A673 (cell line): ENCODE measurements at regions not wholly inside any gene's neighbourhood (a gene's known extent, or its start where the extent isn't known, plus 50 kb on each side); places are given as distances from the start of the nearest gene placed in this dataset.

Experiments
- BruUV-seq: library from RNA; stranded (reverse); fragments of 400-500 nt; replicated peaks from 2 replicates; lab custom pipeline; 2021; lab: Mats Ljungman, UMichigan
- CTCF ChIA-PET: fragments of 300-600 bp; sonication (Branson Sonifier 250); formaldehyde crosslinking; loops from one replicate; lab custom pipeline; 2022; ENCODE audit warnings: antibody characterized with exemption; lab: Charles Lee
- POLR2A ChIA-PET: fragments of 300-600 bp; sonication (Branson Sonifier 250); formaldehyde crosslinking; loops from one replicate; lab custom pipeline; 2022; ENCODE audit warnings: antibody characterized with exemption; ENCODE audit not compliant: low non-redundant PET; lab: Charles Lee
- DNase-seq: peaks from one replicate; pipeline ENCODE4 v3.0.0-alpha.2; 2015; ENCODE audit warnings: low spot score
- H3K27ac ChIP-seq: fragments of 200-600 bp; sonication (generic); 2 replicates; pipeline ENCODE4 v1.5.1; 2016; ENCODE audit warnings: mixed run types, low read depth, mild to moderate bottlenecking, mixed read lengths, antibody characterized with exemption, low read length; ENCODE audit not compliant: poor library complexity, severe bottlenecking
- H3K27me3 ChIP-seq: fragments of 200-600 bp; sonication (generic); replicated peaks from 2 replicates; pipeline ENCODE4 v1.6.1; 2017; ENCODE audit warnings: mixed run types, low read depth, mild to moderate bottlenecking, mixed read lengths, antibody characterized with exemption, low read length; ENCODE audit not compliant: insufficient read depth, poor library complexity
- H3K36me3 ChIP-seq: fragments of 200-600 bp; sonication (generic); 2 replicates; pipeline ENCODE4 v1.6.1; 2016; ENCODE audit warnings: mixed run types, mild to moderate bottlenecking, mixed read lengths, antibody characterized with exemption, low read length; ENCODE audit not compliant: insufficient read depth, poor library complexity, severe bottlenecking
- H3K4me1 ChIP-seq: fragments of 200-600 bp; sonication (generic); 2 replicates; pipeline ENCODE4 v1.6.1; 2017; ENCODE audit warnings: mixed run types, mild to moderate bottlenecking, mixed read lengths, antibody characterized with exemption, low read length; ENCODE audit not compliant: insufficient read depth, poor library complexity, severe bottlenecking
- H3K4me3 ChIP-seq: fragments of 200-600 bp; sonication (generic); 2 replicates; pipeline ENCODE4 v1.5.1; 2016; ENCODE audit warnings: low read depth, mixed run types, mild to moderate bottlenecking, mixed read lengths, low read length; ENCODE audit not compliant: poor library complexity, severe bottlenecking
- H3K9me3 ChIP-seq: fragments of 200-600 bp; sonication (generic); 2 replicates; pipeline ENCODE4 v1.6.1; 2016; ENCODE audit warnings: mixed run types, low read depth, mild to moderate bottlenecking, mixed read lengths, antibody characterized with exemption, low read length; ENCODE audit not compliant: poor library complexity, severe bottlenecking
- EZH2 ChIP-seq: fragments of 200-600 bp; sonication (generic); IDR thresholded peaks from 2 replicates; pipeline ENCODE4 v1.6.1; 2017; ENCODE audit warnings: borderline replicate concordance, low read depth, mild to moderate bottlenecking, mixed read lengths, antibody characterized with exemption, low read length; ENCODE audit not compliant: poor library complexity, severe bottlenecking
- intact Hi-C: fragments of 100-400 bp; cut with micrococcal nuclease; formaldehyde crosslinking; loops from one replicate; pipeline ENCODE4 v1.10.0; 2022; ENCODE audit not compliant: unreplicated experiment
- TF ChIP-seq, protein P1 (sequence below): fragments of 300-800, 200-600 bp; sonication (generic); conservative IDR thresholded peaks from 2 replicates; pipeline ENCODE4 v1.5.1; 2017; ENCODE audit warnings: low read depth, mild to moderate bottlenecking, antibody characterized with exemption, low read length, moderate library complexity, mixed read lengths

DNA sequence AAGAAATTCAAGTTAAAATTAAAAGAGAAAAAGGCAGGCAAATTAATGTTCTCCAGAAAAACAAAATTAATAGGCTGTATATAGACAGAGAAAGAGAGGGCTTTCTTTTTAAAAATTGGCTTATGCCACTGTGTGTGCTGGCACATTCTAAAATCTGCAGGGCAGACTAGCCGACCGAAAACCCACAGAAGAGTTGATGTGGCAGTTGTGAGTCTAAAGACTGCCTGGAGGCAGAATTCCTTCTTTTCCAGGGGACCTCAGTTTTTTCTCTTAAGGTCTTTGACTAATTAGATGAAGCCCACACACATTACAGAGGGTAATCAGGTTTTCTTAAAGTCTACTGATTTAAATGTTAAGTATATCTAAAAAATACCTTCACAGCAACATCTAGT, 85.7 kb downstream of the GJA1 start:
- H3K4me1 ChIP-seq: no peaks in the 10 kb centered on the region
- no TSS peak for BruUV-seq
- no peaks in the 10 kb centered on the region for H3K9me3 ChIP-seq
- intact Hi-C loops: no loop called here
- no peak for TF ChIP-seq EZH2
- TF ChIP-seq, protein P1, sequence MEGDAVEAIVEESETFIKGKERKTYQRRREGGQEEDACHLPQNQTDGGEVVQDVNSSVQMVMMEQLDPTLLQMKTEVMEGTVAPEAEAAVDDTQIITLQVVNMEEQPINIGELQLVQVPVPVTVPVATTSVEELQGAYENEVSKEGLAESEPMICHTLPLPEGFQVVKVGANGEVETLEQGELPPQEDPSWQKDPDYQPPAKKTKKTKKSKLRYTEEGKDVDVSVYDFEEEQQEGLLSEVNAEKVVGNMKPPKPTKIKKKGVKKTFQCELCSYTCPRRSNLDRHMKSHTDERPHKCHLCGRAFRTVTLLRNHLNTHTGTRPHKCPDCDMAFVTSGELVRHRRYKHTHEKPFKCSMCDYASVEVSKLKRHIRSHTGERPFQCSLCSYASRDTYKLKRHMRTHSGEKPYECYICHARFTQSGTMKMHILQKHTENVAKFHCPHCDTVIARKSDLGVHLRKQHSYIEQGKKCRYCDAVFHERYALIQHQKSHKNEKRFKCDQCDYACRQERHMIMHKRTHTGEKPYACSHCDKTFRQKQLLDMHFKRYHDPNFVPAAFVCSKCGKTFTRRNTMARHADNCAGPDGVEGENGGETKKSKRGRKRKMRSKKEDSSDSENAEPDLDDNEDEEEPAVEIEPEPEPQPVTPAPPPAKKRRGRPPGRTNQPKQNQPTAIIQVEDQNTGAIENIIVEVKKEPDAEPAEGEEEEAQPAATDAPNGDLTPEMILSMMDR: no peak
- no peaks in the 10 kb centered on the region for H3K36me3 ChIP-seq
- no peaks in the 10 kb centered on the region for H3K27me3 ChIP-seq
- ChIA-PET CTCF (no interaction called here), POLR2A (no interaction called here)
- H3K4me3 ChIP-seq: no peak overlapping the region
- no peak for DNase-seq
- no peak overlapping the region for H3K27ac ChIP-seq

DNA sequence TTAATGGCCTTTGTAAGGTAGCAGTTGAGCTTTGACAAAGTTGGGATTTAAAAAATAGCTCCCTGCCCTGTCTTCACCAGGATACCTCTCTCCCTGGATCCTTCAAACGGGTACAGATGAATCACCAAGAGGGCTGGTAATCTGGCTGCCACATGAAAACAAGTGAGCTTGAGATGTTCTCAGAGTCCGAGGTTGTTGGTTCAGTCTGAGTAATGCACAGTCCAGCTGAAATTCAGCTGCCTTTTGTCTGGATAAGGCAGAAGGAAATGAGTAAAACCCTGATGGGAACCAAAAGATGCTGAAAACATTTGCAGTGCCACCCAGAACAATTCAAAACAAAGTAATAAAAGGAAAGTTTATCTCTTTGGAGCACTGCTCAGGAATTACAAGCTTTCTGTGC, 86.8 kb downstream of the GJA1 start:
- Histone ChIP-seq H3K9me3 (no peaks in the 10 kb centered on the region), H3K4me3 (no peak overlapping the region), H3K36me3 (no peaks in the 10 kb centered on the region), H3K27me3 (no peaks in the 10 kb centered on the region), H3K4me1 (no peaks in the 10 kb centered on the region), H3K27ac (no peak overlapping the region)
- TF ChIP-seq, protein P1: no peak
- TF ChIP-seq EZH2: no peak
- no TSS peak for BruUV-seq
- intact Hi-C loops: no loop called here
- ChIA-PET POLR2A (no interaction called here), CTCF (no interaction called here)
- DNase-seq: no peak

DNA sequence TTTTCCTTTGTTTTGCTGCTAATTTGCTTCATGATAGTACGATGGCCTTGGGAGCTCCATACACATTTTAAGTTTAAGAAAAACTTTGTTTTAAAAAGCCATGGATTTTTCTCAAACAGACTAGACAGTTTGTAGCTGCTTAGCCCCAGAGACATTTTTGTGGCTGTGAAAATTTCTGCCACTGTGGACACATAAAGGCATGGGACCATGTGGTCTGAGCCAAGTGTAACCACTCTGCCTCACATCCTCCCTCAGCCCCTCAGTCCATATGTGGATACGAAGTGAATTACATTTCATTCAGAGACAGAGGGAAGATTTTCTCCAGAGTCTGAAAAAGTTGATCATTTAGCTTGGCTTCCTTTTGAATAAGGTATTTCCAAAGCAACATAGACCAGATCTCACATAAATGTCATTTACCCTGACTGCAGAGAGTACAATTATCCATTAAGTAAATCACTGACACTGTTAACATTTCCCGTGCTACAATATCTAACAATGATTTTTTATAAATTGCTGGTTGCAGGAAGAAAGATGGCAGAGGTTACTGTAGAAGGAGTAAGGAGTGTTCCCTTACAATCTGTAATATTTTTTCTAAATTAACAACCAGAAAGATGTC, 87.4 kb downstream of the GJA1 start:
- H3K27ac ChIP-seq: no peak overlapping the region
- H3K27me3 ChIP-seq: no peaks in the 10 kb centered on the region
- no peak overlapping the region for H3K4me3 ChIP-seq
- DNase-seq: no peak
- no peak for TF ChIP-seq EZH2
- TF ChIP-seq, protein P1: no peak
- no peaks in the 10 kb centered on the region for H3K9me3 ChIP-seq
- no peaks in the 10 kb centered on the region for H3K36me3 ChIP-seq
- no TSS peak for BruUV-seq
- ChIA-PET CTCF (no interaction called here), POLR2A (no interaction called here)
- intact Hi-C loops: no loop called here
- no peaks in the 10 kb centered on the region for H3K4me1 ChIP-seq
